Nucleus accumbens (tissue), 56 donors: ENCODE measurements at regions not wholly inside any gene's neighbourhood (a gene's known extent, or its start where the extent isn't known, plus 50 kb on each side); places are given as distances from the start of the nearest gene placed in this dataset.

ENCODE experiments used
- DNase-seq, 56 donors: peaks; one replicate each; lab custom pipeline; 2025; lab: John Stamatoyannopoulos, UW

GRCh38 chr15:47987908-47988532 lies 132.8 kb upstream of the SLC24A5 start:
- peak in 28 of 56 donors; percentile 2 to 66 (median 12) for DNase-seq

DNA sequence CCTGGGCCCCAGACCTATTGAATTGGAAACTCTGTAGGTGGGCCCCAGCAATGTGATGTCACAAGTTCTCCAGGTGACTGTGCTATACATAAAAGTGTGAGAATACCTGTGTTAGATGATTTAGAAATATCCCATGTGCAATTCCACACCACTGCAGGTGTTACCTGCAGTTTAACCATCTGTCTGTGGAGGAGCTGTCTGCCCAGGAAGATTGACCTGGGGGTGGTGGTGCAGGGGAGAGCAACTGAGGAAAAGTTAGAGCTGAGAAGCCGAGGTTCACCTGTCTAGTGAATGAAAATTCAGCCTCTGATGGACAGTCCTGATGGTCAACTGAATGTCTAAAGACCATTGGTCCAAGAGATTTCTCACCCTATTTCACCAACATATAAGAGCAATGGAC lies 132.2 kb upstream of the SLC24A5 start:
- no peak for DNase-seq

- DNase-seq: no peak
These were observed 130.0 kb upstream of the SLC24A5 start for GRCh38 chr15:47990821-47991220.

DNA sequence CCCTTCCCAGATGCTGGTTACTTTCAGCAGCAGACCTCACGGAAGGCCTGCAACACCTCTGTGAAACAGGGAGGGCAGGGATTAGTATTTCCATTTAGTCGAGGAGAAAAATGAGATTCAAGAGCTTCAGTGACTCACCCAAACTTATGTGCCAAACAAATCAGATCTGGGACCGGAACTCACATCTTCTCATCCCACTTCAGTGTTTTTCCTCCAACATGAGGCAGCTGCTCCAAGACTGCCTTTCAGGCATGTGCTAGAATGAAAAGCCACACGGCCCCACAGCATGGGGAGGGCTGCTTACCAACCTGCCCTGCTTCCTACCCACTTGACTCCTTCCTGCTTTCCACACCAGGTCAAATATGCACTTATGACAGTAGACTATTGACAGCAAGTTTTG lies 129.4 kb upstream of the SLC24A5 start:
- no peak for DNase-seq

- no peak for DNase-seq
These were observed 127.7 kb upstream of the SLC24A5 start for GRCh38 chr15:47993051-47993450.

GRCh38 chr15:47997195-47998080 lies 123.4 kb upstream of the SLC24A5 start:
- no peak for DNase-seq

- no peak for DNase-seq
These were observed 122.2 kb upstream of the SLC24A5 start for GRCh38 chr15:47998619-47999019.

DNA sequence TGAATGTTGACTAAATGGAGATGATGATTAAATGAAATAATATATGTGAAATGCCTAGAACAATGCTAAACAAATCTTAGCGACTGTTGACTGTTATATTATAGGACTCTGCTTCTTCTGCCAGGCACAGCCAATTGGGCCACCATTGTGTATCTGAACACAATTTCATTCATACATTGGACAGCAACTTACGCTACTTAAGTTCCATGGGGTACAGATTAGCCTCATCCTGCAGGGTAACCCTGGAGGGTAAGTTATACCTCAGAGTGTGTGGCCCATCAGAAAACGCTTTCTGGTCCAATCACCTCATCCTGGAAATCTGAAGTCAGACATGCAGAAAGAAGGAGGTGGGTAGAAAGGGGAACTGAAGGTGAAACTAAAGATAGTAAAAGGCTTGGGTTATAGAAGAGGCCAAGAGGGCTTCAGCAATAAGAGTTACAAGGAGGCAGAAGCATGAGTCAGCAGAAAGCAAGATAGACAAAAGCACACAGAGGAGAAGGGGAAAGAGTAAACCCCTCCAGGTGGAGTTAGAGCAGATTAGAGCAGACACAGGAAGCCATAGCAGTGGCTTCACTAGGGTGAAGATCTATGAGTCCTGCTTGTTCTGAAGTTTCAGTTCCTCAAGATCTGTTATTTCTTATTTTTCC lies 119.3 kb upstream of the SLC24A5 start:
- no peak for DNase-seq

GRCh38 chr15:48002767-48003166 lies 118.0 kb upstream of the SLC24A5 start:
- no peak for DNase-seq

DNA sequence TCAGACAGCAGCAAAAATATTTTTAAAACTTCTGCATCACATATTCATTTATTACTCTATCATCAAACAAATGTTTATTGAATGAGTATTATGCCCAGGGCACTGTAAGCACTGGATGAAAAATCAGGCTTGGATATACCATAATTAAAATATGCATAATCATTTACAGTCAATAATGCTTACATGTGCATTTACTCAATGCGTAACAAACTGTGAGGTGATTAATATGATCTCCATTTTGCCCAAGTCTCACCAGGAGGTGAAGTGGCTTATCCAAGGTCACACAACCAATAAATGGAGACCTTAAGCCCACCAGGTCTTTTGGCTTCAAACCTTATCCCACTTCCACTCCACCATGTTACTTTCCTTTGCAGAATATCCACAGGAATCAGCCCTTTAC lies 117.3 kb upstream of the SLC24A5 start:
- DNase-seq: no peak

- DNase-seq: no peak
These were observed 115.7 kb upstream of the SLC24A5 start for GRCh38 chr15:48005077-48005476.

GRCh38 chr15:48006031-48006511 lies 114.7 kb upstream of the SLC24A5 start:
- no peak for DNase-seq

DNA sequence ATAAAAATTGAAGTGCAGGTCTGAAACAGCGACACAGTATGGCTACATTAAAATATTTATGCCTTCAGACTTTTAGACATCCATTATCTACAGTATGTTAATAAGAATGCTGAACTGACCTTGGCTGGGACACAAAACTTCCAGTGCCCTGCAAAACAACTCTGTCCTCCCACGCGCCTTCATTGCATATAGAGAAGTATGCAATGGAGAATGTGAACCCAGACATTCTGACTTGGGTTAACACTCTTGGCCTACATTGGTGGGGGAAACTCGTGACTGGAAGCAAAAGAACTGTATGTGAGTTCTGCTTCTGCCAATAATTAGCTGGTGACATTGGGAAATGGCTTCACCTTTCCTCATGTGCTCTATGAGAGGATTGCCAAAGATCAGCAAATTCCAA lies 110.5 kb upstream of the SLC24A5 start:
- no peak for DNase-seq

DNA sequence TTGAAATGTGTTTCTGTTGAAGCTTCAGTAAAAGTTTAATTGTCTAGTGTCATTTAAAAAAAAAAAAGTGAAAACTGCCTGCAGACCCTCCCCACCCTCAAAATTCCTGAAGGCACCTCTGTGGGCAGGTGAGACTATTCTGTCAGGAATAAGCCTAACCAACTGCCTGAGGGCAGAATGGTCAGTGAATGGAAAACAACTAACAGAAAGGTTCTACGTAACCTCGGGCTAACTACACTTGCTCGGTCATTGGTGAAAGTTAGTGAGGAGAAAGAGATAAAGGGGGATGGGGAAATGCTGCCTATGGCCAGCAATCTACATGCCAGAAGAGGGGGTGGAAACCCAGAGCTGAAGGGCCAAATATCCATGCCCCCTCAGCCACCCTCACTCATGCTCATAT lies 108.6 kb upstream of the SLC24A5 start:
- DNase-seq: no peak

- DNase-seq: no peak
These were observed 103.9 kb upstream of the SLC24A5 start for GRCh38 chr15:48016865-48017264.

- DNase-seq: no peak
These were observed 103.0 kb upstream of the SLC24A5 start for GRCh38 chr15:48017747-48018146.

- no peak for DNase-seq
These were observed 100.6 kb upstream of the SLC24A5 start for GRCh38 chr15:48020166-48020565.

DNA sequence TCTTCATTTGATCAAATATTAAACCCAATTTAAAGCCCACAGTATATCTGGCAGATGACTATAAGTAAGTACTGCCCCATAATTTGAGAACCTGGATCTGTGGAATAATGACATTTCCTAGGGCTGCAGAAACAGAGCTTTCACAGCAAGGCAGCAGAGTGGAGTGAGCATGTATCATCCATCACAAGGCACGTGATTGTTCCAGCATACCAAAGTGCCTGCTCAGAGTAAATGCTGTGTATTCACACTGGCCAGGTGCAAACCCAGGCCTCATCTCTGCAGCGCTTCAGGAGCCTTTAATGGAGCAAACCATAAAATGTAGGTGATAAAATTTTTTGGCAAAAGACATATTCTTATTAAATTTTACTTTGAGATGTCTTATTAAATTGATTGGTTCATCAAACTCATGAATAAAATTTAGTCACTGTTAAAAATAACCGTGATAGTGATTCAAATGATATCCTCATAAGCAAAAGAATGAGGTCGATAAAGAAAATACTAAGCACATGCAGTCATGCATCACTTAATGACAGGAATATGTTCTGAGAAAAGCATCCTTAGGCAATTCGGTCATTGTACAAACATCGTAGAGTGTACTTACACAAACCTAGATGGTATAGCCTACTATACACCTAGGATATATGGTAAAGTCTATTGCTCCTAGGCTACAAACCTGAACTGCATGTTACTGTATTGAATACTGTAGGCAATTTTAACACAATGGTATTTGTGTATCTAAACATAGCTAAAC lies 99.3 kb upstream of the SLC24A5 start:
- DNase-seq: peak in 1 of 56 donors; percentile 1

- DNase-seq: no peak
These were observed 95.7 kb upstream of the SLC24A5 start for GRCh38 chr15:48025118-48025517.

GRCh38 chr15:48028712-48029111 lies 92.1 kb upstream of the SLC24A5 start:
- peak in 2 of 56 donors; percentile 3 for DNase-seq

GRCh38 chr15:48029642-48030041 lies 91.1 kb upstream of the SLC24A5 start:
- peak in 33 of 56 donors; percentile 1 to 68 (median 22) for DNase-seq
